Stimulated activated CD4-positive, alpha-beta T cell treated with anti-CD3 and anti-CD28 coated beads, Interleukin-4, amount 100 ng/mL, for 48 hours (primary cell): ENCODE measurements at regions not wholly inside any gene's neighbourhood (a gene's known extent, or its start where the extent isn't known, plus 50 kb on each side); places are given as distances from the start of the nearest gene placed in this dataset.
"Not testable (repeated sequence)": the region's sequence is repeated elsewhere in the genome, so short reads cannot be mapped to it uniquely, and the experiment has no call there.

Experiments
- DNase-seq, 2 donors: peaks; one replicate each; pipeline ENCODE4 v3.0.0-alpha.2; 2020; ENCODE audit warnings: low read depth in 2 of 2

GRCh38 chr16:18152832-18153231, 183.7 kb downstream of the NPIPA8 start:
- not testable (repeated sequence) for DNase-seq

- DNase-seq = not testable (repeated sequence)
Measured at GRCh38 chr16:18148132-18148531, 188.4 kb downstream of the NPIPA8 start.

- DNase-seq = not testable (repeated sequence)
Measured at GRCh38 chr16:18146601-18147142, 189.9 kb downstream of the NPIPA8 start.

GRCh38 chr16:18142066-18142465, 194.5 kb downstream of the NPIPA8 start:
- DNase-seq = not testable (repeated sequence)

GRCh38 chr16:18136288-18136687, 200.2 kb downstream of the NPIPA8 start:
- not testable (repeated sequence) for DNase-seq

GRCh38 chr16:18135024-18135423, 201.5 kb downstream of the NPIPA8 start:
- DNase-seq = not testable (repeated sequence)

GRCh38 chr16:18131587-18131986, 204.9 kb downstream of the NPIPA8 start:
- DNase-seq = not testable (repeated sequence)

- not testable (repeated sequence) for DNase-seq
Measured at GRCh38 chr16:18130478-18131120, 205.9 kb downstream of the NPIPA8 start.

- DNase-seq = not testable (repeated sequence)
Measured at GRCh38 chr16:18127033-18127432, 209.5 kb downstream of the NPIPA8 start.

- not testable (repeated sequence) for DNase-seq
Measured at GRCh38 chr16:18119092-18119491, 217.4 kb downstream of the NPIPA8 start.

GRCh38 chr16:18118684-18119083, 217.9 kb downstream of the NPIPA8 start:
- not testable (repeated sequence) for DNase-seq

- not testable (repeated sequence) for DNase-seq
Measured at GRCh38 chr16:18118071-18118470, 218.5 kb downstream of the NPIPA8 start.

GRCh38 chr16:18104412-18104811, 232.1 kb downstream of the NPIPA8 start:
- not testable (repeated sequence) for DNase-seq

- DNase-seq = not testable (repeated sequence)
Measured at GRCh38 chr16:18101077-18101476, 235.5 kb downstream of the NPIPA8 start.

GRCh38 chr16:18092605-18093004, 243.9 kb downstream of the NPIPA8 start:
- not testable (repeated sequence) for DNase-seq

- not testable (repeated sequence) for DNase-seq
Measured at GRCh38 chr16:18080658-18081363, 255.7 kb downstream of the NPIPA8 start.

- not testable (repeated sequence) for DNase-seq
Measured at GRCh38 chr16:18077910-18078309, 258.6 kb downstream of the NPIPA8 start.

GRCh38 chr16:18072161-18072560, 264.4 kb downstream of the NPIPA8 start:
- DNase-seq = no peak

GRCh38 chr16:18069683-18070082, 266.9 kb downstream of the NPIPA8 start:
- DNase-seq = no peak

GRCh38 chr16:18068477-18068876, 268.1 kb downstream of the NPIPA8 start:
- DNase-seq = no peak

GRCh38 chr16:18062713-18063112, 273.8 kb downstream of the NPIPA8 start:
- DNase-seq = no peak

GRCh38 chr16:18060351-18060750, 276.2 kb downstream of the NPIPA8 start:
- DNase-seq = no peak

- no peak for DNase-seq
Measured at GRCh38 chr16:18059577-18059976, 277.0 kb downstream of the NPIPA8 start.
